ENCODE measurements at regions not wholly inside any gene's neighbourhood (a gene's known extent, or its start where the extent isn't known, plus 50 kb on each side); places are given as distances from the start of the nearest gene placed in this dataset.

GRCh38 chr6:94065707-94066337 lies 646.5 kb upstream of the EPHA7 start:
- ChIA-PET POLR2A (no interaction called here), CTCF (interaction anchor here (0.9 to 1.0 kb wide), 2 partner anchors 12 to 15 kb away, joined by 3 read pairs; no protein-coding TSS in a partner anchor)
- TF ChIP-seq CTCF (IDR thresholded peaks at IDR 0.05; ENCODE audit: control extremely low read depth, extremely low read depth, low read depth, missing control alignments), result no peak
- DNase-seq (ENCODE audit: extremely low spot score), result no peak

- DNase-seq (ENCODE audit: extremely low spot score), result no peak
- peak; percentile 3 for TF ChIP-seq CTCF (IDR thresholded peaks at IDR 0.05; ENCODE audit: control extremely low read depth, extremely low read depth, low read depth, missing control alignments)
- CTCF ChIA-PET, result no interaction called here
- POLR2A ChIA-PET, result no interaction called here
Measured at GRCh38 chr6:94052749-94053148, 633.4 kb upstream of the EPHA7 start.

GRCh38 chr6:94050515-94050914 lies 631.2 kb upstream of the EPHA7 start:
- DNase-seq (ENCODE audit: extremely low spot score), result no peak
- POLR2A ChIA-PET, result no interaction called here
- no peak for TF ChIP-seq CTCF (IDR thresholded peaks at IDR 0.05; ENCODE audit: control extremely low read depth, extremely low read depth, low read depth, missing control alignments)
- CTCF ChIA-PET, result no interaction called here

GRCh38 chr6:94049001-94049400 lies 629.6 kb upstream of the EPHA7 start:
- no peak for TF ChIP-seq CTCF (IDR thresholded peaks at IDR 0.05; ENCODE audit: control extremely low read depth, extremely low read depth, low read depth, missing control alignments)
- POLR2A ChIA-PET, result no interaction called here
- CTCF ChIA-PET, result interaction anchor here (0.9 kb wide), 1 partner anchor 19 kb away, joined by 3 read pairs; no protein-coding TSS in a partner anchor
- no peak for DNase-seq (ENCODE audit: extremely low spot score)

- TF ChIP-seq CTCF (IDR thresholded peaks at IDR 0.05; ENCODE audit: control extremely low read depth, extremely low read depth, low read depth, missing control alignments), result no peak
- ChIA-PET POLR2A (no interaction called here), CTCF (no interaction called here)
- no peak for DNase-seq (ENCODE audit: extremely low spot score)
Measured at GRCh38 chr6:94045099-94045829, 625.9 kb upstream of the EPHA7 start.

GRCh38 chr6:94041945-94042709 lies 622.8 kb upstream of the EPHA7 start:
- TF ChIP-seq CTCF (IDR thresholded peaks at IDR 0.05; ENCODE audit: control extremely low read depth, extremely low read depth, low read depth, missing control alignments), result no peak
- POLR2A ChIA-PET, result no interaction called here
- no peak for DNase-seq (ENCODE audit: extremely low spot score)
- CTCF ChIA-PET, result no interaction called here

Measured in GM10248 (cell line).